ENCODE measurements at regions not wholly inside any gene's neighbourhood (a gene's known extent, or its start where the extent isn't known, plus 50 kb on each side); places are given as distances from the start of the nearest gene placed in this dataset.

GRCh38 chr14:71198687-71199086 lies 291.4 kb downstream of the PCNX1 start:
- Histone ChIP-seq H2AFZ (ENCODE audit: low read length) (no peak overlapping the region), H3K4me1 (ENCODE audit: insufficient read depth, low read length) (peaks cover 17% of the 10 kb centered on the region), H3K79me2 (ENCODE audit: low read length) (no peaks in the 10 kb centered on the region), H3K9me2 (replicated peaks; ENCODE audit: low read length) (no peaks in the 10 kb centered on the region), H3K27me3 (ENCODE audit: low read length) (no peaks in the 10 kb centered on the region), H3K9me3 (ENCODE audit: low read length) (no peaks in the 10 kb centered on the region), H3K27ac (ENCODE audit: low read length) (no peak overlapping the region), H3K9ac (ENCODE audit: low read length) (no peak overlapping the region), H4K20me1 (ENCODE audit: low read length) (no peaks in the 10 kb centered on the region), H3F3A (ENCODE audit: low read length, unreplicated experiment) (no peaks in the 10 kb centered on the region), H3K4me3 (ENCODE audit: low read length) (no peak overlapping the region), H3K4me2 (ENCODE audit: low read length) (no peak overlapping the region), H3K36me3 (ENCODE audit: low read depth, low read length) (no peaks in the 10 kb centered on the region)
- intact Hi-C loops (cut with micrococcal nuclease), result no loop called here
- DNase-seq (no peak), ATAC-seq (no peak)
- no TSS peak for BruUV-seq (replicated peaks)
- no peak for TF ChIP-seq EZH2phosphoT487 (IDR thresholded peaks at IDR 0.05; ENCODE audit: borderline replicate concordance, low read length)
- no peak for TF ChIP-seq EZH2 (IDR thresholded peaks at IDR 0.05; ENCODE audit: low read length, unreplicated experiment)
- no peak for TF ChIP-seq CTCF (conservative IDR thresholded peaks at IDR 0.05; ENCODE audit: low read depth, low read length)
- POLR2A ChIA-PET (ENCODE audit: unreplicated experiment), result interaction anchor here (0.6 kb wide), 1 partner anchor 54 kb away, joined by 3 read pairs; no protein-coding TSS in a partner anchor
- CTCF ChIA-PET, result no interaction called here

- intact Hi-C loops (cut with micrococcal nuclease), result no loop called here
- Histone ChIP-seq H3K4me1 (ENCODE audit: insufficient read depth, low read length) (peaks cover 9% of the 10 kb centered on the region; the same call in 1 of the 2 replicates), H3K9me2 (replicated peaks; ENCODE audit: low read length) (no peaks in the 10 kb centered on the region), H2AFZ (ENCODE audit: low read length) (no peak overlapping the region), H3K4me3 (ENCODE audit: low read length) (no peak overlapping the region), H3F3A (ENCODE audit: low read length, unreplicated experiment) (no peaks in the 10 kb centered on the region), H4K20me1 (ENCODE audit: low read length) (no peaks in the 10 kb centered on the region), H3K27me3 (ENCODE audit: low read length) (no peaks in the 10 kb centered on the region), H3K79me2 (ENCODE audit: low read length) (no peaks in the 10 kb centered on the region), H3K9me3 (ENCODE audit: low read length) (no peaks in the 10 kb centered on the region), H3K9ac (ENCODE audit: low read length) (no peak overlapping the region), H3K4me2 (ENCODE audit: low read length) (no peak overlapping the region), H3K27ac (ENCODE audit: low read length) (no peak overlapping the region), H3K36me3 (ENCODE audit: low read depth, low read length) (no peaks in the 10 kb centered on the region)
- BruUV-seq (replicated peaks), result no TSS peak
- TF ChIP-seq EZH2phosphoT487 (IDR thresholded peaks at IDR 0.05; ENCODE audit: borderline replicate concordance, low read length), result no peak
- no peak for TF ChIP-seq EZH2 (IDR thresholded peaks at IDR 0.05; ENCODE audit: low read length, unreplicated experiment)
- TF ChIP-seq CTCF (conservative IDR thresholded peaks at IDR 0.05; ENCODE audit: low read depth, low read length), result no peak
- CTCF ChIA-PET, result no interaction called here
- DNase-seq, result no peak
- ATAC-seq, result no peak
- POLR2A ChIA-PET (ENCODE audit: unreplicated experiment), result no interaction called here
Measured at GRCh38 chr14:71201840-71202239, 294.6 kb downstream of the PCNX1 start.

- DNase-seq (no peak), ATAC-seq (no peak)
- no TSS peak for BruUV-seq (replicated peaks)
- ChIA-PET CTCF (no interaction called here), POLR2A (ENCODE audit: unreplicated experiment) (no interaction called here)
- Histone ChIP-seq H3K9me2 (replicated peaks; ENCODE audit: low read length) (no peaks in the 10 kb centered on the region), H3K9me3 (ENCODE audit: low read length) (no peaks in the 10 kb centered on the region), H3K79me2 (ENCODE audit: low read length) (no peaks in the 10 kb centered on the region), H4K20me1 (ENCODE audit: low read length) (no peaks in the 10 kb centered on the region), H3K4me2 (ENCODE audit: low read length) (no peak overlapping the region), H3K27me3 (ENCODE audit: low read length) (no peaks in the 10 kb centered on the region), H2AFZ (ENCODE audit: low read length) (no peak overlapping the region), H3F3A (ENCODE audit: low read length, unreplicated experiment) (no peaks in the 10 kb centered on the region), H3K36me3 (ENCODE audit: low read depth, low read length) (no peaks in the 10 kb centered on the region), H3K4me1 (ENCODE audit: insufficient read depth, low read length) (peaks cover 14% of the 10 kb centered on the region; the same call in 1 of the 2 replicates), H3K27ac (ENCODE audit: low read length) (no peak overlapping the region), H3K4me3 (ENCODE audit: low read length) (no peak overlapping the region), H3K9ac (ENCODE audit: low read length) (no peak overlapping the region)
- TF ChIP-seq EZH2phosphoT487 (IDR thresholded peaks at IDR 0.05; ENCODE audit: borderline replicate concordance, low read length), result no peak
- TF ChIP-seq CTCF (conservative IDR thresholded peaks at IDR 0.05; ENCODE audit: low read depth, low read length), result no peak
- TF ChIP-seq EZH2 (IDR thresholded peaks at IDR 0.05; ENCODE audit: low read length, unreplicated experiment), result no peak
- intact Hi-C loops (cut with micrococcal nuclease), result no loop called here
Measured at GRCh38 chr14:71202881-71203280, 295.6 kb downstream of the PCNX1 start.
